ENCODE measurements at regions not wholly inside any gene's neighbourhood (a gene's known extent, or its start where the extent isn't known, plus 50 kb on each side); places are given as distances from the start of the nearest gene placed in this dataset.

GRCh38 chr1:206411321-206411720 lies 59.0 kb upstream of the IKBKE start:
- no peak for DNase-seq

GRCh38 chr1:206415942-206416341 lies 54.3 kb upstream of the IKBKE start:
- DNase-seq, result no peak

GRCh38 chr1:206417774-206418614 lies 52.3 kb upstream of the IKBKE start:
- DNase-seq, result no peak

- no peak for DNase-seq
These were observed 51.0 kb upstream of the IKBKE start for GRCh38 chr1:206419250-206419649.

GRCh38 chr1:206419783-206420182 lies 50.5 kb upstream of the IKBKE start:
- DNase-seq, result no peak

GRCh38 chr1:206420471-206420870 lies 49.8 kb upstream of the IKBKE start:
- DNase-seq, result no peak
